H1 (cell line): ENCODE measurements at regions not wholly inside any gene's neighbourhood (a gene's known extent, or its start where the extent isn't known, plus 50 kb on each side); places are given as distances from the start of the nearest gene placed in this dataset.

Experiments used
- HDAC6 ChIP-seq: IDR thresholded peaks from one replicate; pipeline ENCODE4 v1.7.1; 2012; ENCODE audit warnings: low read depth, mild to moderate bottlenecking, inconsistent platforms, low read length, moderate library complexity
- NRF1 ChIP-seq: IDR thresholded peaks from 2 replicates; pipeline ENCODE4 v1.6.1; 2011; ENCODE audit warnings: mild to moderate bottlenecking, low read depth, low read length, improper control_type of control experiment
- SP1 ChIP-seq: IDR thresholded peaks from 2 replicates; pipeline ENCODE4 v1.6.1; 2011; ENCODE audit warnings: low read depth, low read length
- TEAD4 ChIP-seq: IDR thresholded peaks from 2 replicates; pipeline ENCODE4 v1.6.1; 2012; ENCODE audit warnings: low read depth, low read length, inconsistent platforms, mixed read lengths
- TF ChIP-seq, protein P1 (sequence below), 3 experiments: IDR thresholded peaks; 1 replicate in 2 of 3; 2 replicates in 1 of 3; pipeline versions ENCODE4 v1.5.1 to v1.6.1; 2011; ENCODE audit warnings: low read length in 3 of 3, mild to moderate bottlenecking in 3 of 3, inconsistent platforms in 2 of 3, low read depth in 1 of 3, moderate library complexity in 1 of 3; ENCODE audit not compliant: insufficient read depth in 1 of 3; ENCODE audit errors: control extremely low read depth in 1 of 3

DNA sequence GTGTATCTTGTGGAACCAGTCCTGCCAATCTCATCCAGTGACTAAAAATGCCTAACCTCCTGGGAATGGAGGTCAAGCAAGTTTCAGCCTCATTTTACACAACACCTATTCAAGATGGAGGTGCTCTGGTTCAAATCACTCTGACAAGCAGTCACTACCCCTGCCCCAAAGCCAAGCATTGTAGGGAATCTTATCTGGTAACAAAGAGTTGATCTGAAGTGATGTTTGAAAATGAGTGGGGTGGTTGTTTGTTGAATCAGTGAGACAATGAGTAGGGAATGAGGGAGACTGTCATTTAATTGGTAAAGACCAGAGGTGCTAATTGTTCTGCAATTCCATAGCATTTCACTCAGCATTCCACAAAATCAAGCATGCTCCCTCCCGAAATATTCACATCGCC is 132.0 kb downstream of the RND3 start:
- TF ChIP-seq, protein P1, sequence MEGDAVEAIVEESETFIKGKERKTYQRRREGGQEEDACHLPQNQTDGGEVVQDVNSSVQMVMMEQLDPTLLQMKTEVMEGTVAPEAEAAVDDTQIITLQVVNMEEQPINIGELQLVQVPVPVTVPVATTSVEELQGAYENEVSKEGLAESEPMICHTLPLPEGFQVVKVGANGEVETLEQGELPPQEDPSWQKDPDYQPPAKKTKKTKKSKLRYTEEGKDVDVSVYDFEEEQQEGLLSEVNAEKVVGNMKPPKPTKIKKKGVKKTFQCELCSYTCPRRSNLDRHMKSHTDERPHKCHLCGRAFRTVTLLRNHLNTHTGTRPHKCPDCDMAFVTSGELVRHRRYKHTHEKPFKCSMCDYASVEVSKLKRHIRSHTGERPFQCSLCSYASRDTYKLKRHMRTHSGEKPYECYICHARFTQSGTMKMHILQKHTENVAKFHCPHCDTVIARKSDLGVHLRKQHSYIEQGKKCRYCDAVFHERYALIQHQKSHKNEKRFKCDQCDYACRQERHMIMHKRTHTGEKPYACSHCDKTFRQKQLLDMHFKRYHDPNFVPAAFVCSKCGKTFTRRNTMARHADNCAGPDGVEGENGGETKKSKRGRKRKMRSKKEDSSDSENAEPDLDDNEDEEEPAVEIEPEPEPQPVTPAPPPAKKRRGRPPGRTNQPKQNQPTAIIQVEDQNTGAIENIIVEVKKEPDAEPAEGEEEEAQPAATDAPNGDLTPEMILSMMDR (IDR thresholded peaks at IDR 0.05; ENCODE audit: control extremely low read depth in 1 of 3, insufficient read depth in 1 of 3, low read depth in 1 of 3, low read length in 3 of 3) = no peak
- TF ChIP-seq HDAC6 (no peak), SP1 (no peak), TEAD4 (no peak), NRF1 (no peak)
